Suppressor macrophage treated with lipopolysaccharide for 1 hour (primary cell): ENCODE measurements at regions not wholly inside any gene's neighbourhood (a gene's known extent, or its start where the extent isn't known, plus 50 kb on each side); places are given as distances from the start of the nearest gene placed in this dataset.

Source experiments
- DNase-seq, 3 donors: peaks; one replicate each; pipeline ENCODE4 v3.0.0-alpha.2; 2020 to 2022

DNA sequence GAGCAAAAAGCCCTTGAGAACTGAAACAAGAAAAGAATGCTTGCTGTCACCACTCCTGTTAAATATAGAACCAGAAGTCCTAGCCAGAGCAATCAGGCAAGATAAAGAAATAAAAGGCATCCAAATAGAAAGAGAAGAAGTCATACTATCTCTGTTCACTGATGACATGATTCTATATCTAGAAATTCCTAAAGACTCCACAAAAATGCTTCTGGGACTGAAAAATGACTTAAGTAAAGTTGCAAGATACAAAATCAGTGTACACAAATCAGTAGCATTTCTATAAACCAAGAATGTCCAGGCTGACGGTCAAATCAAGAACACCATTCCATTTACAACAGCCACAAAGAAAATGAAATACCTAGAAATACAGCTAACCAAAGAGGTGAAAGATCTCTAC lies 552.7 kb upstream of the SLIT2 start:
- no peak for DNase-seq

DNA sequence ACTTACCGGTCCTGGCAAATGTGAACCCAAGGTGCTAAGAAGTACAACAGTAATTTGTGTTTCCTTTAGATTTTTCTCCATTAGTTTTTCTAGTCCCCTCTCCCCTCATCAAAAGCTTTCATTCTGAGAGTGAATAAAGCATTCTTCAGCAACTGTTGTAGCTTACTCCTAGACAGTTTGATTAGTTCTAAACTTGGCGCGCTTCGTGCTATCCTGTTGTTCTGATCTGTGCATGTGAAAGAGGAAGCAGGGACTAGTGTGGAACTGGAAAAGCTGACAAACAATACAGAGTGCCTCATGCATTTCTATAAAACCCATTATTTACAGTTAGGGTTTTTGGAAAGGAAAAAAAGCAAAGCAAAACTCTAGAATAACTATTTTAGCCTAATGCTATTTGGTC lies 556.9 kb upstream of the SLIT2 start:
- DNase-seq, result no peak

DNA sequence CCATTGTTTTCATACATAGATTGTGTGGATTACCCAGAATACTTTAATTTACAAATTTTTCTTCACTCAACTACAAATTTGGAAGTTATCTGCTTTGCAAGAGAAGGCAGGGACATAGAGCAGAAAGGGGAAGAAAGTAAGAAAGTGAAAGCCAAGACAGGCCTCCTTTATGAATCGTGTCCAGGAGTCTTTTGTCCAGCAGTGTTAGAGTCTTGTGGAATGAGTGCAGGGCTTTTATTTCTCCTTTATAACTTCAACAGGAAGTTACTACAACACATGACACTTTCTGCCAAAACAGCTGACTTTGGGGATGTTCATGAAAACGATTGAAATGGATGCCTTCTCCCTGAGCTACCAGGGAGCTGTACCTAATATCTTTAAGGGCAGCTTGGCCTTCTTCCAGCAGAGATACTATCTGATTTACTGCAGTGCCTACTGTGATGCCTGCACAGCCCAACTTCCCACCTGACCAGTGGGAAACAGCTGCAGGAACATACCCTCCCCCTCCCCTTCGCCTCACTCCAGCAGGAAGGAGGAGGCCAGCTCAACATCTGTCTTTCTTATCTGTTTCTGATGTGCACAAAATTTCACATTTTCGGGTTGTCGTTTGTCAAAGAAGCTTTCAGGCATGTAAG lies 557.7 kb upstream of the SLIT2 start:
- no peak for DNase-seq

DNA sequence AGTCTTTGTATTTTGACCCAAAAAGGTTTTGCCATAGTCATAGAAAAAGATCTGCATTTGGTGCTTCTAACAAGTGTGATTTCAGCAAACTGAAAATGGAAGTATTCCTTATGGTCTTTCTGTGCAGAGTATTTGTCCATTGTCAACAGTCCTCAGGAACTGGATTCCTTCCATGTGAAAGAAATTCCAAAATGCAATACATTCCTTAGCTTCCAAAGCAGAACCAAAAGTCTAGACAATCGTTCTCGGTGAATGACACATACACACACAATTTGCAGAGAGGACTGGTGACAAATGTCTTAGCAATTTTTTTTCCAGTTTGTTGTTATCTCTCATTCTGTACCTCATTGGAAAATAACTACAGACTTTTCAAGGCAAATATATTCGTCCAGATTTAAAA lies 562.2 kb upstream of the SLIT2 start:
- DNase-seq, result no peak

DNA sequence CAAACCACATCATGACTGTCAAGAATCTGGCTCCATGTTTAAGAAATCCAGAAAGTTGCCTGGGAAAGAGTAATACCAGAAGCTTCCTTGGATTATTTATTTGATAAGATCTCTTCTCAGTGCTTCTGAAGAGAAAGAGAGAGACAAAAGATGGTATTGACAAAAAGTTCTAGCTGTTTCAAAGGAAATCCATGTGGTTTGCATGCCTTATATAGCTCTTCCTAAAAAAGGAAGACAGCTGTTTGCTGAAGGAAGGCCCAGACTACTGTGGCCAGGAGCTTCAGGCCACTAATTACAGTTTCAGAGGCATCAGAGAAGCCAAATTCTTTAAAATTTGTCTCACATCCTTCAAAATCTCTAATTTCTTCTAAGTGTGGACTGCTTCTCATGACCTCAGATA lies 565.2 kb upstream of the SLIT2 start:
- DNase-seq, result no peak

DNA sequence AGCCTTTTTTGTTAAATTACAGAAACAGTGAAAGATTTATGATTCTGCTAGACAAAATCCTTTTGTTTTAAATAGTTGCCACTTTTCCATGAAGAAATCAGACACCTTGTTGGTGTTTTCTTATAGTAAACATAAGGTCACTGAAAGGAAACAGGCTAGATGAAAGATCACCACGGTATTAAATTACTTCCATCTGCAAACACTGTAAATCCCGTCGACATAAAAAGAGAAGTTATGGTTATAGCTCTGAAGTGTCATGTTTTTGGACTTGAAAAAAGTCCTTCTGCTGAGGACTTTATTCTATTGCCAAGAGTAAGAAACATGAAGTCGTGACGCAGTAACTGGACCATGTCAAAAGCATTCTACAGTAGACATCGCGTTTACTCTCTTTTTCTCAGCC lies 567.6 kb upstream of the SLIT2 start:
- DNase-seq, result no peak

DNA sequence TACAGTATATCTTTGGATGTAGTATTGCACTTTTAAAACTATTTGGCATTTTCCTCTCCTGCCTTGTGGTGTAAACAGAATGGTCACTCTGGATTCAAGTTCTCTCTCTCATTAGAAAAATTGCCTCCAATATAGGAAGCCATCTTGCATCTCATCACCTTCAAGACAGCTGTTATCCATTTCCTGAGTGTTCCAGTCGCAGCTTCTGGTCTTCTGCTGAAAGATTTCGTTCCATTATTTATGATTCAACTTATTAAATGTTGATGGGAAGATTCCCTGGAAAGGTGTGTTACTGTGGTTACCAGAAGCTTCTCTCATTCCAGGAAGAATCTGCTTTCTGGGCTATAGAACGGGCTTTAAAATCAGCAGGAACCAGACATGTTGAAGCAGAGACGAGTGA lies 568.3 kb upstream of the SLIT2 start:
- no peak for DNase-seq

DNA sequence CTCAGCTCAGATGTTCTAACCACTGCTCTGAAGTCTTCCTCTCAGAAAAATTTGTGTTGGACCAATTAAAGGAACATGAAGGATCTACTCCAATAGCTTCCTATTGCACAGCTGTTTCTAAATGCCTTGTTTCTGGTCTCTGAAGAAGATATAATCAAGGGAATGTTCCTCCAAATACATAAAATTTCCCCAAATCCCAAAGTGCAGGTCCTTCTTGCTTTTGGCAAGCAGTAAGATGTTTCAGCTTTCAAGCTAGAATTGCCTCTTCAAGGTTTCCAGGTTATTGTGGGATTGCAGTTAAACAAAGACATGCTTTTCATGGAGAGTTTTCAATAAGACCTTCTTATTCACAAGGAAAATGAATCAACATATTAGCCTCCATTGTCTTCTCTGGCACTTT lies 574.5 kb upstream of the SLIT2 start:
- DNase-seq, result no peak

DNA sequence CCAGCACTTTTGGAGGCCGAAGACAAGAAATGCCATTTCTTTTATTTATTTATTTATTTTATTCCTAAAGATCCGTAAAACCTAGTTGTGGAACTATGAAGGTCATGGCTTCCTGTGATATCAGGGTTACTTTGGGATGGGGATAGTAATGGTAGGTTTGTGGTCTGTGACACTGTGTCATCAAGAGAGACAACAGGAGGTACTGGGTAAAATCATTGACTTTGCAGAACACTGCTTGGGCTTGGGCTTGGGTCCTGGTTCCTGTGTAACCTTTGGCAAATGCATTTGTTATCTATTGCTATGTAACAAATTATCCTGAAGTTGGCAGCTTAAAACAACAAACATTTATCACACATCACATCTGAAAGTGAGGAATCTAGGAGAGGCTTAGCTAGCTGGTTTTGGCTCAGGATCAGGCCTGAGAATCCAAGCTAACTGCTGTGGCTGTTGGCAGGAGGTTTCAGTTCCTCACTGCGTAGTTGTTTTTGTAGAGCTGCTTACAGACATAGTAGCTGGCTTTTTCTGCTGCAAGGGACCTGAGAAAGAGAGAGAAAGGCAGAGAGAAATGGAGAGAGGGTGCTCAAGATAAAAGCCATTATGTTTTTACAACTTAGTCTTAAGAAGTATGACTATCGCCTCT lies 576.4 kb upstream of the SLIT2 start:
- no peak for DNase-seq

DNA sequence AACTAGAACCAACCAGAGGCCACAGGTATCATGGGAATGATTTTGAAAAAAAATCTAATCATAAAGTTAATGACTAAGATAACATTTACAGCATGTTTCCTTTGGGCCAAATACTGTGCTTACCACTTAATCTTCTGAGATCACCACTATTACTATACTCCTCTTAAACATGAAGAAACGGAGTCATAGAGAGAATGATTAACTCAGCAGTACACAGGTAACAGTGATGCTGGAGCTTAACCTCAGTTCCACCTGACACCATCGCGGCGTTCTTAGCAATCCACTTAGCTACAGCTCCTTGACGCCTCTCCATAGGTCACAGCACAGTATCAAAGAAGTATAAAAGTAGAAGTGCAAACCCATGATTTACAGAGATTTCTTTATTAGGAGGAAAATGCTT lies 592.6 kb upstream of the SLIT2 start:
- DNase-seq, result no peak

DNA sequence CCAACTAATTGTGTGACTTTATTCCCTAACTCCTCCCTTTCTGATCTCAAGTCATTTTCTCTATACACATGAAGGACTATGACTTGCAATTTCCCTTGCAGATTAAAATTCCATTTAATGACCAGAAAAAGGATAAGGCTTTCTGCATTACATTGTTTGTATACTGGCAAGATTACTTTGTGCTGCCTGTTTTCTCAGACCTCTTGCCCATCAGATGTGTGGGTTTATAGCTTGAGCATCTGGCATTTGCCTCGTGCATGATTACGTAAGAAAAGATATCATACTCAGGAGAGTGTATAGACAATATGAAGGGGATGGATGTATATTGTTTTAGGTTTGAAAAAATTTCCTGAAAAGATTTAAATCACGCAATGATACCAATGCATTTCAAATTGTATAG lies 593.8 kb upstream of the SLIT2 start:
- DNase-seq, result no peak

DNA sequence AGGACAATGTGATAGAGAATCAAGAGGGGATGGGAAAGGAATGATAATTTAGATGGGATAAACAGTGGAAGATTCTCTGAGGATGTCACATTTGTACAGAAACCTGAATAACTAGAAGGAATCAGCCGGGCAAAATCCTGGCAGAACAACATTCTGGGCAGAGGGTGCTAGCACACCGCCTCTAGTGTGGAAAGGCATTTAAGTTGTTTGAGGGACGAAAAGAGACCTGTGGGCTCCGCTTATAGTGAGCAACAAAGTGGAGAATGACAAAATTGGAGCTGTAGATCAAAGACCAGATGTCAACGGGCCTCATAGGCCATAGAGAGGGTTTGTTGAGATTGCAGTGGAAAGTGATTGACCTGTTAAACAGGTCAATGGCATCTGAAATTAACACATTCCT lies 596.0 kb upstream of the SLIT2 start:
- DNase-seq, result no peak

DNA sequence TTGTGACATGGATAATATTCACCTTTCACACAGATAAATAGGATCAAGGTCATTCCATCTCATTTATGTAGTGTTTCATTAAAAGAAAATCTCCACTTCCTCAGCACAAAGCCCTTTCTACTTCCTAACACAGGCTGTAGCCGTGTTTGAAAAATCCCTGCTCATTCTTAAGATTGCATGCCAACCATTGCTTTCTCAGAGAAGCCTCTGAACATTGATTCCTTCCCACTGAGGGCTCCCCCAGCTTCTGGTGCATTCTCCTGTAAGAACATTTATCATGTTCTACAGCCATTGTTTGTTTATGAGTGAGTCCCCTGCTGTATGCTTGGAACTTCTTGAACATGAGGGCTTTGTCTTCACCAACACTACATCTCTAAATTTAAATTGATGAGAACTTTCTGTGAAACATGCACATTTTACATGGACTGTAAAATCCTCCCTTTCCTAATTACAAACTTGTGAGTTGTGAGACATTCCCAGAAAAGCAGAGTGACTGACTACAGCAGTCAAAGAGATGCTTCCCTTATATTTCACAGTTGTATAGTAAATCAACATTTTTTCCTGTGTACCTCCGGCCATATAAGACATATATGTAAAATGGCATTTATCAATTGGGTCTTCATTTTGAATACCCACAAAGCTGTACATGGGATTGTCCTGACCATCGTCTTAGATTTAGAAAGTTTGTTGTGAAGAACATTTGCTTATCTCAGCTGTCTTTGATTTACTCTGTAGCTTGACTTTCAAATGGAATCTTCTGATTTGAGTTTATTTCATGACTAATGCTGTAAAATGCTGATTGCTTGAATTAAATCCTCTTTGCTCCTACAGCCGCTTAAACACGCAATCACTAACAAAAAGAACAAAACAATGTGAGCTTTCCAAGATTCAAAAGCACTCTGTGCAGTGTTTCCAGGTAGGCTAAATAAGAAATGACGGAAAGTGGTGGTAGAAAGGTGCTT lies 600.5 kb upstream of the SLIT2 start:
- DNase-seq, result no peak

DNA sequence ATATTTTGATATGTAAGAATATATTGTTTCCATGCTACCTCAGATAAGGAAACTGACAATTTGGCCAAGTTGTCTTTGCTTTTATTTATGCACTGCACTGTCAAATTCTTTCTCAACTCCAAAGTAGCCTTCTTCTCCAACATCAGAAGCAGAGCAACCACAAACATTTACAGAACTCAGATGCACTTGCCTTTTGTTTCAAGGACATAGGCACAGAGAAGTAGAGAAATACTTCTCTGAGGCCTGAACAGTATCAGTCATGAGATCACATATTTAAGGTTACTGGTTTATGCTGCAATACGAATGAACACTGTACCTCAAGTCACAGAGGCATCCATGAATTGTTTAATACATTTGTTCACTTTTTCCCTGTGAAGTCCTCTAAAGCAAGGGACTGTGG lies 606.1 kb upstream of the SLIT2 start:
- no peak for DNase-seq

DNA sequence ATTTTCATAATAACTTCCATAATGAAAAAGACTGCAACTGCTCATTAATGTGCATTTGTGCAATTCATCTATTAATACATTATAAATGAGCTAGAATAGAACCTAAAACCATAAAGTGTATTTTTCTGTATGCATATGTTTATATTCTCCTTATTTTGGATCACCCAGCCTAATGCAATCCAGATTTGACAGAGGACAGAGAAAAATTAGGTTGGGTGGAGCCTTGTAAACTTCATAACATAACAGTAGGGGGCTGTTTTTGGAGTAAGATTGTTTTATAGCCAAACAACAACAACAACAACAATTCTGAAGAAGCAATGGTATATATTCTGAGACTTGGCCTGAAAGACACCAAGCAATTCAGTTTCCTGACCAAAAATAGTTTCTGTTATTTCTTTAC lies 615.3 kb upstream of the SLIT2 start:
- DNase-seq, result no peak

DNA sequence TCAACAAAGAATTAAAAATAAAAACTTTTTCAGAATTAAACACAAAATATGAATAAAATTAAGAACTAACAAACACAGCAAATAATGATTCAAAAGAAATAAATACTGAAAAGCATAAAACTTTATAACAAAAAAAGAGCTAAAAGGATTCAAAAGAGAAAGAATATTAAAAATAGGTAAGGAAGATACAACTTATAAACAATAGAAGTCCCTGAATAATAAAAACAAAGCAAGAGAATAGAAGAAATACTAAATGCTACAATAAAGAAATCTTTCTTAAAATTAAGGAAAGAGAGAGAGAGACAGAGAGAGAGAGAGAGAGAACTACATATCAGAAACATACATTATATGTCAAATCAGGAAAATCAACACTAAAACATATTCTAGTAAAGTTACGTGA lies 619.9 kb upstream of the SLIT2 start:
- DNase-seq, result no peak

DNA sequence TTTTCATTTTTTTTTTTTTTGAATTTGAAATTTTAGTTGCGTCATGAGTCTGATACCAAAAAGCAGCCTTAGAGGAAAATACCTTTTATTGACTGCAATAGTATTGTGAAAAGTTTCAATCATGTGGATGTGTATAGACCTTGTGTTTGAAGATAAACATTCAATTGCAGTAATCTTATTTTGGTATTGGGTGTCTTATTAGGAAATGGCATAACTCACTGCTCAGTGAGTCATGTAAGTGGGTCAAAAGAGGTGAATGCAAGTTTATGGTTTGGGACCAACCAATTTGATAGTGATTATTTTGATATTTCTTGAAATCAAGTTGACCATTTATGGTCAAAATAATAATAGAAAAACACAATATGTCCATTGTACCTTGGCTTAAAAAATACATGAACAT lies 627.8 kb upstream of the SLIT2 start:
- no peak for DNase-seq

DNA sequence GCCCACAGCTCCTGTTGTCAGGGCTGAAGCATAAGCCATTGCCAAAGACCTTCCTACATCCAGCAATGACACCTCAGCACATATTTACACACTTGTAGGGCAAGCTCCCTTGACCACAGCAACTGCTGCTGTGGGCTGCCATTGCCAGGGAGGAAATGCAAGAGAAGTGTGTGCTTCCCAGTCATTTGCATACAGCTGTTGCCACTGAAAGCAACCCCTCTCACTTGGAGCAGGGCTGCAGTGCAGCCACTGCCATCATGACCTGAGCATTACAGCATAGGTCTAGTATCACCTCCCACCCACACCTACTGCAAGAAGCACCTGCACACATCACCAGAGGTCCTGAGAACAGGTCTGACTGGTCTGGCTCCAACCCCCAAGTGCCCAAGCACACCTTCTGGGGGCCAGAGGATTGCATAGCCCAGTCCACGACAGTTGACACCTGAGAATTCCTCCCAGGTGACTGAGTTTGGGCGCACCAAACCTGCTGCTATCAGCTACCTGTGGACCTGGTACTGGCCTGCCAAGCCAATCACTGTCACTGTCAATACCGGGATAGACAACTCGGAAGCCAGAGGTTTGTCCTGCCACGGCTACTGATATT lies 636.5 kb upstream of the SLIT2 start:
- no peak for DNase-seq

DNA sequence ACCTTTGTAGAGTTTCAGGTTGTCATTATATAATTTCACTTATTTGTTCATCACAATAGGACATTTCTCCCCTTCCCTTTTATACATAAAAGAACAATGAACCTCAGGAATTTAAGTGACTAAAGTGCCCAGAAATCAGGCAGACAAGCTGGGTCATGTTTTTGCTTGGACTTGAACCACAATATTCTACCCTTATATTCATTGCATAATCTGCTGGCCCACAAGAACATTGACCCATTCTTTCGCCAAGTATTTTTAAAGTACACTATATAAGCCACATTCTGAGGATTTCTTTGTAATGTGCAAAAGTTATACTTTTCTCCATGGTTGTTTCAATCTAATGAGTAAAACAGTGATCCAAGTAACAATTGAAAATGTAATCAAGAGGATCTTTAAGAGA lies 637.5 kb upstream of the SLIT2 start:
- DNase-seq, result no peak

DNA sequence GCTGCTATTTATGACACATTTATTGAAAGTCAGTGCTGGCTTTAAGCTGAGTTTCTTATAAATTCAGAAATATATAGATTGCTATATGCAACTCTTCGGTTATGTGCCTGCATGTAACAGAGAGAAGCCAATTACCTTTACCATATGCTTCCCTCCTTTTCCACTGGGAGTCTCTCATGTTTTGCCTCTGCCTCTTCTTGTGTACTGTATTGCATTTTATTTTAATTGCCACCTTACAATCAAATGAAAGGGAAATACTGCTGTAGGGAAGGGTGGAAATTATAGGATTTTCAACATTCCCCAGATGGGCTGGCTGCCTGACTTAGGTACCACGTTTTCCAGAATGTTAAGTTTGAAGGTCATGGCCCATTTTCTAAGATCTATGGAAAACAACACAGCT lies 655.4 kb upstream of the SLIT2 start:
- no peak for DNase-seq

DNA sequence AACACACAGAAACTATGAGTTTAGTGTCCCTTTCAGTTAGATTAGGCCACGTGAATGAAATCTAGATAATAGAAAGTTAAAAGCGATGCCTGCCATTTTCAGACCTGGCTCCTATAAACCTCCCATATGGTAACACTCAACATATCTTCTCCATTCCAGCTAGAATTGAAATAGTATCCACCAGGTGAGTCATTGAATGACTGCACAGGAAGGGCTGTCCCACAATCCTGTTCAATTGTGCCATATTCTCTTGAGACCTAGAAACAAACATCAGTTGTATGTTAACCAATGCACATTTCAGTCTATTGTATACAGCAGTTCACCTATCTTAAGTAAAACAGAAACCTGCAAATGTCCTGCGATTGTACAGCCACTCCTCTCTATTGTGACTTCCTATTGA lies 659.3 kb upstream of the SLIT2 start:
- DNase-seq, result no peak

DNA sequence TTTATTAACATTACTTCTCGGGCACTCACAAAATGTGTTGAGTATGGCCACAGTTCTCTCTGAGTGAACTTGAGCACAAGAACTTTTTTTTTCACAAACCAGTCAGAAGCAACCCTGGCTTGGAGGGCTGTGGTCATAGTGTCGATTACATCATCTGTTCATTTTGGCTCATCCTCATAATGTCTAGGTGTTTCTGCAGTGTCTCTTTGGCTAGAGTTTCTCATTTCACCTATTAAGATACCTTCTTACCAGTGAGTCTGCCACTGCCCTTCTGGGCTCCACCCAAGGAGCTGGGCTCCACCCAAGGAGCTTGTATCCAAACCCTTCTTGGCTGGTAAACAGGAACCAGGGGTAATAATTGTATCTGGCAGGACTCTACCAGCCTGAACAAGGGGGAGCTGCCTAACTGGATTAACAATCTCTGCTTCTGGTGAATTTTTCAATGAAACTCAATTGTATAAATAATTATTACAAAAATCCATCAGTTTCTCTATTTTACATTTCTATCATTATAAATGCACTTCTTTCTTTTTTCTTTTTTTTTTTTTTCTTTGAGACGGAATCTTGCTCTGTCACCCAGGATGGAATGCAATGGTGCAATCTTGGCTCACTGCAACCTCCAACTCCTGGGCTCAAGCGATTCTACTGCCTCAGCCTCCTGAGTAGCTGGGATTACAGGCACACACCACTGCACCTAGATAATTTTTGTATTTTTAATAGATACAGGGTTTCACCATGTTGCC lies 667.7 kb upstream of the SLIT2 start:
- DNase-seq, result no peak

DNA sequence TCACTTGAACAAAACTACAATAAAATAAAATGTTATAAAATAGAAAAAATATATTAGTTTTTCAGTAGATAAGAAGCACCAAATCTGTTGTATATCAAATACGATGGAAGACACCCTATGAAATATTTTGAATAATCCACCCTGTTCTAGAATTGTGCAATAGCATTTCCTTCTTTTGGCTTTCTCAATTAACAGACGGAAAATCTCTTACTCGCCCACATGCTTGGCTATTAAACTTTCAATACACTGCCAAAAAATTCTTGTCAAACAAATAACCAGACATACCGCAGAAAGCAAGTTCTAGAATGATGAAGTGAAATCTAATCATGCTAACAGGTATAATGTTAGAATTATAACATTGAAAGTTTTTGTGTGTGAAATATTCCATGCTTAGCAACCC lies 671.6 kb upstream of the SLIT2 start:
- DNase-seq, result no peak
